Activated CD8-positive, alpha-beta T cell treated with anti-CD3 and anti-CD28 coated beads, Interleukin-2, amount 10 ng/mL, durations not matched to agents 7 days and 5 days (primary cell): ENCODE measurements at regions not wholly inside any gene's neighbourhood (a gene's known extent, or its start where the extent isn't known, plus 50 kb on each side); places are given as distances from the start of the nearest gene placed in this dataset.
"Not testable (repeated sequence)": the region's sequence is repeated elsewhere in the genome, so short reads cannot be mapped to it uniquely, and the experiment has no call there.

Experiments used
- ATAC-seq: fragments of 150-1000 bp; cut with Tn5 transposase; one replicate; pipeline ENCODE4 v1.10.0; 2021; ENCODE audit warnings: moderate library complexity
- CTCF ChIA-PET: fragments of 350-600 bp; sonication (Branson Sonifier 250); formaldehyde crosslinking; loops from one replicate; lab custom pipeline; 2021; ENCODE audit warnings: antibody characterized with exemption; lab: Charles Lee
- POLR2A ChIA-PET: fragments of 350-600 bp; sonication (Branson Sonifier 250); formaldehyde crosslinking; loops from one replicate; lab custom pipeline; 2021; ENCODE audit warnings: antibody characterized with exemption; lab: Charles Lee
- DNase-seq: peaks from one replicate; pipeline ENCODE4 v3.0.0-alpha.2; 2020
- H3K27ac Mint-ChIP-seq: one replicate; pipeline ENCODE4 v1.8.0; 2021; ENCODE audit warnings: mild to moderate bottlenecking, mixed read lengths
- H3K27me3 Mint-ChIP-seq: one replicate; pipeline ENCODE4 v1.8.0; 2021; ENCODE audit warnings: low read depth, mixed read lengths
- H3K36me3 Mint-ChIP-seq: one replicate; pipeline ENCODE4 v1.8.0; 2021; ENCODE audit warnings: low read depth, mixed read lengths
- H3K4me1 Mint-ChIP-seq: one replicate; pipeline ENCODE4 v1.8.0; 2021; ENCODE audit warnings: low read depth, mixed read lengths
- H3K4me3 Mint-ChIP-seq: one replicate; pipeline ENCODE4 v1.8.0; 2021; ENCODE audit warnings: mild to moderate bottlenecking, mixed read lengths
- H3K9me3 Mint-ChIP-seq: one replicate; pipeline ENCODE4 v1.8.0; 2022; ENCODE audit warnings: mixed read lengths; ENCODE audit not compliant: insufficient read depth

- Mint-ChIP-seq H3K4me3 (no peak overlapping the region), H3K27me3 (no peaks in the 10 kb centered on the region), H3K27ac (no peak overlapping the region), H3K36me3 (no peaks in the 10 kb centered on the region), H3K4me1 (no peaks in the 10 kb centered on the region), H3K9me3 (no peaks in the 10 kb centered on the region)
- ATAC-seq (no peak), DNase-seq (no peak)
- POLR2A ChIA-PET, result no interaction called here
- CTCF ChIA-PET, result no interaction called here
Measured at GRCh38 chr5:75890546-75890945, 173.3 kb upstream of the POC5 start.

GRCh38 chr5:75886706-75887105 lies 169.5 kb upstream of the POC5 start:
- CTCF ChIA-PET, result interaction anchor here (0.8 to 1.1 kb wide), 2 partner anchors 9 to 888 kb away, joined by 3 to 4 read pairs; no protein-coding TSS in a partner anchor

GRCh38 chr5:75885849-75886596 lies 168.8 kb upstream of the POC5 start:
- Mint-ChIP-seq H3K9me3 (no peaks in the 10 kb centered on the region), H3K27me3 (no peaks in the 10 kb centered on the region), H3K4me3 (no peak overlapping the region), H3K4me1 (no peaks in the 10 kb centered on the region), H3K36me3 (no peaks in the 10 kb centered on the region), H3K27ac (no peak overlapping the region)
- DNase-seq (no peak), ATAC-seq (no peak)
- ChIA-PET CTCF (interaction anchor here (1.1 kb wide), 1 partner anchor 889 kb away, joined by 4 read pairs; no protein-coding TSS in a partner anchor), POLR2A (no interaction called here)

More at GRCh38 chr5:75886706-75887105, 169.5 kb upstream of the POC5 start:
- no peaks in the 10 kb centered on the region for H3K4me1 Mint-ChIP-seq
- H3K9me3 Mint-ChIP-seq, result no peaks in the 10 kb centered on the region
- no peak overlapping the region for H3K4me3 Mint-ChIP-seq
- H3K27ac Mint-ChIP-seq, result no peak overlapping the region
- DNase-seq (no peak), ATAC-seq (no peak)
- H3K27me3 Mint-ChIP-seq, result no peaks in the 10 kb centered on the region
- no peaks in the 10 kb centered on the region for H3K36me3 Mint-ChIP-seq
- POLR2A ChIA-PET, result no interaction called here

- ATAC-seq, result no peak
- POLR2A ChIA-PET, result no interaction called here
- Mint-ChIP-seq H3K27me3 (no peaks in the 10 kb centered on the region), H3K9me3 (no peaks in the 10 kb centered on the region), H3K4me3 (no peak overlapping the region), H3K36me3 (no peaks in the 10 kb centered on the region), H3K27ac (no peak overlapping the region), H3K4me1 (no peaks in the 10 kb centered on the region)
- CTCF ChIA-PET, result no interaction called here
- no peak for DNase-seq
Measured at GRCh38 chr5:75885321-75885720, 168.1 kb upstream of the POC5 start.

GRCh38 chr5:75869891-75870290 lies 152.7 kb upstream of the POC5 start:
- Mint-ChIP-seq H3K27ac (no peak overlapping the region), H3K4me3 (no peak overlapping the region), H3K36me3 (no peaks in the 10 kb centered on the region), H3K9me3 (no peaks in the 10 kb centered on the region), H3K27me3 (peaks cover 2% of the 10 kb centered on the region), H3K4me1 (no peaks in the 10 kb centered on the region)
- ChIA-PET POLR2A (no interaction called here), CTCF (no interaction called here)
- no peak for ATAC-seq
- DNase-seq, result no peak

GRCh38 chr5:75862872-75863271 lies 145.6 kb upstream of the POC5 start:
- H3K27me3 Mint-ChIP-seq, result peaks cover 3% of the 10 kb centered on the region
- H3K27ac Mint-ChIP-seq, result no peak overlapping the region
- ChIA-PET CTCF (no interaction called here), POLR2A (no interaction called here)
- no peak overlapping the region for H3K4me3 Mint-ChIP-seq
- no peak for ATAC-seq
- no peaks in the 10 kb centered on the region for H3K9me3 Mint-ChIP-seq
- no peaks in the 10 kb centered on the region for H3K4me1 Mint-ChIP-seq
- DNase-seq, result no peak
- no peaks in the 10 kb centered on the region for H3K36me3 Mint-ChIP-seq

- H3K27me3 Mint-ChIP-seq, H3K4me1 Mint-ChIP-seq, ATAC-seq, CTCF ChIA-PET, DNase-seq, H3K27ac Mint-ChIP-seq, H3K9me3 Mint-ChIP-seq, POLR2A ChIA-PET, H3K36me3 Mint-ChIP-seq, H3K4me3 Mint-ChIP-seq: not testable (repeated sequence)
Measured at GRCh38 chr5:75859621-75860020, 142.4 kb upstream of the POC5 start.

- H3K27me3 Mint-ChIP-seq, result peaks cover 3% of the 10 kb centered on the region
- no peak for DNase-seq
- no peaks in the 10 kb centered on the region for H3K36me3 Mint-ChIP-seq
- H3K27ac Mint-ChIP-seq, result no peak overlapping the region
- no peak overlapping the region for H3K4me3 Mint-ChIP-seq
- ATAC-seq, result no peak
- CTCF ChIA-PET, result no interaction called here
- H3K9me3 Mint-ChIP-seq, result no peaks in the 10 kb centered on the region
- H3K4me1 Mint-ChIP-seq, result no peaks in the 10 kb centered on the region
- POLR2A ChIA-PET, result no interaction called here
Measured at GRCh38 chr5:75856056-75856455, 138.8 kb upstream of the POC5 start.

GRCh38 chr5:75848077-75848476 lies 130.8 kb upstream of the POC5 start:
- POLR2A ChIA-PET, result no interaction called here
- H3K4me3 Mint-ChIP-seq, result no peak overlapping the region
- DNase-seq (no peak), ATAC-seq (no peak)
- H3K27ac Mint-ChIP-seq, result no peak overlapping the region
- H3K27me3 Mint-ChIP-seq, result peaks cover 10% of the 10 kb centered on the region
- H3K36me3 Mint-ChIP-seq, result no peaks in the 10 kb centered on the region
- CTCF ChIA-PET, result no interaction called here
- H3K9me3 Mint-ChIP-seq, result no peaks in the 10 kb centered on the region
- no peaks in the 10 kb centered on the region for H3K4me1 Mint-ChIP-seq

- no peak overlapping the region for H3K4me3 Mint-ChIP-seq
- ChIA-PET CTCF (no interaction called here), POLR2A (no interaction called here)
- H3K27ac Mint-ChIP-seq, result no peak overlapping the region
- H3K36me3 Mint-ChIP-seq, result no peaks in the 10 kb centered on the region
- no peaks in the 10 kb centered on the region for H3K9me3 Mint-ChIP-seq
- no peak for DNase-seq
- H3K4me1 Mint-ChIP-seq, result no peaks in the 10 kb centered on the region
- H3K27me3 Mint-ChIP-seq, result peaks cover 10% of the 10 kb centered on the region
- ATAC-seq, result no peak
Measured at GRCh38 chr5:75847561-75848021, 130.4 kb upstream of the POC5 start.

- H3K9me3 Mint-ChIP-seq, result no peaks in the 10 kb centered on the region
- DNase-seq (no peak), ATAC-seq (no peak)
- H3K27ac Mint-ChIP-seq, result no peak overlapping the region
- peaks cover 5% of the 10 kb centered on the region for H3K27me3 Mint-ChIP-seq
- no peaks in the 10 kb centered on the region for H3K4me1 Mint-ChIP-seq
- H3K4me3 Mint-ChIP-seq, result no peak overlapping the region
- POLR2A ChIA-PET, result no interaction called here
- CTCF ChIA-PET, result no interaction called here
- H3K36me3 Mint-ChIP-seq, result no peaks in the 10 kb centered on the region
Measured at GRCh38 chr5:75844301-75844700, 127.1 kb upstream of the POC5 start.

- Mint-ChIP-seq H3K9me3 (no peaks in the 10 kb centered on the region), H3K4me1 (no peaks in the 10 kb centered on the region), H3K4me3 (no peak overlapping the region), H3K27me3 (no peaks in the 10 kb centered on the region), H3K36me3 (no peaks in the 10 kb centered on the region), H3K27ac (no peak overlapping the region)
- ChIA-PET POLR2A (no interaction called here), CTCF (no interaction called here)
- ATAC-seq (no peak), DNase-seq (no peak)
Measured at GRCh38 chr5:75843319-75843718, 126.1 kb upstream of the POC5 start.

- ATAC-seq, result no peak
- Mint-ChIP-seq H3K4me1 (no peaks in the 10 kb centered on the region), H3K9me3 (no peaks in the 10 kb centered on the region), H3K27ac (no peak overlapping the region), H3K36me3 (no peaks in the 10 kb centered on the region), H3K27me3 (no peaks in the 10 kb centered on the region), H3K4me3 (no peak overlapping the region)
- DNase-seq, result no peak
- ChIA-PET POLR2A (no interaction called here), CTCF (no interaction called here)
Measured at GRCh38 chr5:75839547-75839946, 122.3 kb upstream of the POC5 start.
